ENCODE measurements at regions not wholly inside any gene's neighbourhood (a gene's known extent, or its start where the extent isn't known, plus 50 kb on each side); places are given as distances from the start of the nearest gene placed in this dataset.

- 38 to 58% methylated on average over 2 of the region's 2 CpGs for WGBS, 2 donors (ENCODE audit: low coverage in 1 of 2)
- Histone ChIP-seq H3K27ac (no peak overlapping the region), H3K36me3 (no peaks in the 10 kb centered on the region), H3K27me3 (no peaks in the 10 kb centered on the region), H3K9me3 (no peaks in the 10 kb centered on the region), H3K4me3 (no peak overlapping the region), H3K4me1 (peaks cover 0 to 6% (median 0%) of the 10 kb centered on the region in 4 donors)
- no peak for DNase-seq
- intact Hi-C loops (cut with DNase I; ENCODE audit: low total_unique reads) = no loop called here
- TF ChIP-seq POLR2AphosphoS5 (IDR thresholded peaks at IDR 0.05) (no peak), POLR2A (IDR thresholded peaks at IDR 0.05) (no peak), EP300 (IDR thresholded peaks at IDR 0.05; ENCODE audit: low read depth) (no peak), CTCF (IDR thresholded peaks at IDR 0.05) (no peak)
- in situ Hi-C loops (cut with MboI; ENCODE audit: low pct_ligation_motif_present in 1 of 4, low pct_unique_long_range_greater_than_20kb in 1 of 4, low sequenced_read_pairs in 3 of 4) = no loop called here
Observed at GRCh38 chr10:43890124-43890523, 241.4 kb upstream of the ZNF32 start.

GRCh38 chr10:43888586-43888985, 239.9 kb upstream of the ZNF32 start:
- H3K27me3 ChIP-seq = no peaks in the 10 kb centered on the region
- H3K9me3 ChIP-seq = no peaks in the 10 kb centered on the region
- no peak overlapping the region for H3K4me3 ChIP-seq
- H3K36me3 ChIP-seq = no peaks in the 10 kb centered on the region
- TF ChIP-seq POLR2AphosphoS5 (IDR thresholded peaks at IDR 0.05) = no peak
- no peak for TF ChIP-seq CTCF (IDR thresholded peaks at IDR 0.05)
- no peak for TF ChIP-seq EP300 (IDR thresholded peaks at IDR 0.05; ENCODE audit: low read depth)
- no peak for TF ChIP-seq POLR2A (IDR thresholded peaks at IDR 0.05)
- DNase-seq = no peak
- in situ Hi-C loops (cut with MboI; ENCODE audit: low pct_ligation_motif_present in 1 of 4, low pct_unique_long_range_greater_than_20kb in 1 of 4, low sequenced_read_pairs in 3 of 4) = no loop called here
- H3K27ac ChIP-seq = no peak overlapping the region
- WGBS, 2 donors (ENCODE audit: low coverage in 1 of 2) = 55 to 74% methylated on average over 3 of the region's 3 CpGs
- peaks cover 0 to 6% (median 0%) of the 10 kb centered on the region in 4 donors for H3K4me1 ChIP-seq
- intact Hi-C loops (cut with DNase I; ENCODE audit: low total_unique reads) = no loop called here

GRCh38 chr10:43885842-43886241, 237.2 kb upstream of the ZNF32 start:
- WGBS, 2 donors (ENCODE audit: low coverage in 1 of 2) = 65 to 83% methylated on average over 2 of the region's 2 CpGs
- in situ Hi-C loops (cut with MboI; ENCODE audit: low pct_ligation_motif_present in 1 of 4, low pct_unique_long_range_greater_than_20kb in 1 of 4, low sequenced_read_pairs in 3 of 4) = no loop called here

GRCh38 chr10:43885252-43885651, 236.6 kb upstream of the ZNF32 start:
- H3K27ac ChIP-seq = no peak overlapping the region
- H3K27me3 ChIP-seq = no peaks in the 10 kb centered on the region
- no peaks in the 10 kb centered on the region for H3K36me3 ChIP-seq
- no peak for TF ChIP-seq POLR2AphosphoS5 (IDR thresholded peaks at IDR 0.05)
- no peak for TF ChIP-seq EP300 (IDR thresholded peaks at IDR 0.05; ENCODE audit: low read depth)
- TF ChIP-seq POLR2A (IDR thresholded peaks at IDR 0.05) = no peak
- TF ChIP-seq CTCF (IDR thresholded peaks at IDR 0.05) = no peak
- intact Hi-C loops (cut with DNase I; ENCODE audit: low total_unique reads) = no loop called here
- no peaks in the 10 kb centered on the region for H3K9me3 ChIP-seq
- peaks cover 0 to 6% (median 0%) of the 10 kb centered on the region in 4 donors for H3K4me1 ChIP-seq
- 88% methylated on average over 5 of the region's 5 CpGs; no CpG with 5 or more reads in 1 of the 2 donors for WGBS, 2 donors (ENCODE audit: low coverage in 1 of 2)
- in situ Hi-C loops (cut with MboI; ENCODE audit: low pct_ligation_motif_present in 1 of 4, low pct_unique_long_range_greater_than_20kb in 1 of 4, low sequenced_read_pairs in 3 of 4) = no loop called here
- no peak for DNase-seq
- H3K4me3 ChIP-seq = no peak overlapping the region

More at GRCh38 chr10:43885842-43886241, 237.2 kb upstream of the ZNF32 start:
- Histone ChIP-seq H3K4me3 (no peak overlapping the region), H3K9me3 (no peaks in the 10 kb centered on the region), H3K27ac (no peak overlapping the region), H3K27me3 (no peaks in the 10 kb centered on the region), H3K4me1 (peaks cover 0 to 6% (median 0%) of the 10 kb centered on the region in 4 donors), H3K36me3 (no peaks in the 10 kb centered on the region)
- DNase-seq = no peak
- TF ChIP-seq CTCF (IDR thresholded peaks at IDR 0.05) (no peak), POLR2A (IDR thresholded peaks at IDR 0.05) (no peak), POLR2AphosphoS5 (IDR thresholded peaks at IDR 0.05) (no peak), EP300 (IDR thresholded peaks at IDR 0.05; ENCODE audit: low read depth) (no peak)
- intact Hi-C loops (cut with DNase I; ENCODE audit: low total_unique reads) = no loop called here

All from transverse colon (tissue), 4 donors.